Neural progenitor cell (in vitro differentiated cells): ENCODE measurements at regions not wholly inside any gene's neighbourhood (a gene's known extent, or its start where the extent isn't known, plus 50 kb on each side); places are given as distances from the start of the nearest gene placed in this dataset.

Experiments
- CTCF ChIP-seq: fragments of 200-600 bp; sonication (generic); IDR thresholded peaks from 2 replicates; pipeline ENCODE4 v1.5.1; 2017; ENCODE audit warnings: antibody characterized with exemption, mild to moderate bottlenecking
- EZH2 ChIP-seq: fragments of 200-600 bp; sonication (generic); IDR thresholded peaks from 2 replicates; pipeline ENCODE4 v1.6.1; 2017; ENCODE audit warnings: antibody characterized with exemption, mild to moderate bottlenecking, moderate library complexity
- EZH2phosphoT487 ChIP-seq: fragments of 200-600 bp; sonication (generic); IDR thresholded peaks from 2 replicates; pipeline ENCODE4 v1.6.1; 2017; ENCODE audit warnings: antibody characterized with exemption

GRCh38 chr3:1979961-1980615 is 118.6 kb upstream of the CNTN4 start:
- TF ChIP-seq CTCF (no peak), EZH2 (no peak), EZH2phosphoT487 (no peak)
